BLaER1 treated with 17β-estradiol and CSF1 and Interleukin-3, amounts not matched to agents 10 nM and 100 nM (cell line): ENCODE measurements at regions not wholly inside any gene's neighbourhood (a gene's known extent, or its start where the extent isn't known, plus 50 kb on each side); places are given as distances from the start of the nearest gene placed in this dataset.
A peak's percentile ranks its signal among the peaks of the same experiment; 100 is the strongest.

ENCODE experiments used
- H3K27ac ChIP-seq, 11 experiments: shearing (Covaris generic); formaldehyde crosslinking; 2 replicates each; pipeline ENCODE4 v1.8.1; 2022
- H3K27me3 ChIP-seq, 11 experiments: shearing (Covaris generic); formaldehyde crosslinking; 2 replicates each; pipeline ENCODE4 v1.8.1; 2022
- H3K36me3 ChIP-seq, 11 experiments: shearing (Covaris generic); formaldehyde crosslinking; 2 replicates each; pipeline ENCODE4 v1.8.1; 2022
- H3K4me1 ChIP-seq, 10 experiments: shearing (Covaris generic); formaldehyde crosslinking; 2 replicates each; pipeline ENCODE4 v1.8.1; 2022
- H3K4me2 ChIP-seq, 11 experiments: shearing (Covaris generic); formaldehyde crosslinking; 2 replicates each; pipeline ENCODE4 v1.8.1; 2022
- H3K4me3 ChIP-seq, 10 experiments: shearing (Covaris generic); formaldehyde crosslinking; 2 replicates each; pipeline ENCODE4 v1.8.1; 2022
- H3K9ac ChIP-seq, 11 experiments: shearing (Covaris generic); formaldehyde crosslinking; 2 replicates each; pipeline ENCODE4 v1.8.1; 2022
- H3K9me3 ChIP-seq, 11 experiments: shearing (Covaris generic); formaldehyde crosslinking; replicated peaks in 1 of 11; 2 replicates each; pipeline ENCODE4 v1.8.1; 2022
- H4K20me1 ChIP-seq, 11 experiments: shearing (Covaris generic); formaldehyde crosslinking; 2 replicates each; pipeline ENCODE4 v1.8.1; 2022
- Cebpa-rat ChIP-seq, 11 experiments: shearing (Covaris generic); IDR thresholded peaks; 2 replicates each; pipeline ENCODE4 v1.8.1; 2022

GRCh38 chr18:76232779-76233178 is 262.3 kb downstream of the ZNF516 start:
- Histone ChIP-seq H3K9ac (no peak overlapping the region), H3K27me3 (no peaks in the 10 kb centered on the region), H3K9me3 (peaks cover 3 to 12% (median 9%) of the 10 kb centered on the region in 11 experiments; a peak in 17 of 22 replicates), H3K36me3 (no peaks in the 10 kb centered on the region), H3K4me3 (no peak overlapping the region), H3K27ac (no peak overlapping the region), H4K20me1 (no peaks in the 10 kb centered on the region), H3K4me2 (no peak overlapping the region), H3K4me1 (no peaks in the 10 kb centered on the region)
- TF ChIP-seq Cebpa-rat (IDR thresholded peaks at IDR 0.05): no peak

GRCh38 chr18:76232010-76232409 is 263.0 kb downstream of the ZNF516 start:
- no peak for TF ChIP-seq Cebpa-rat (IDR thresholded peaks at IDR 0.05)
- H3K4me2 ChIP-seq: no peak overlapping the region
- peaks cover 0 to 5% (median 2%) of the 10 kb centered on the region in 11 experiments; a peak in 5 of 22 replicates for H3K9me3 ChIP-seq
- H3K4me3 ChIP-seq: no peak overlapping the region
- H3K27ac ChIP-seq: no peak overlapping the region
- H4K20me1 ChIP-seq: no peaks in the 10 kb centered on the region
- H3K36me3 ChIP-seq: no peaks in the 10 kb centered on the region
- no peaks in the 10 kb centered on the region for H3K4me1 ChIP-seq
- H3K27me3 ChIP-seq: no peaks in the 10 kb centered on the region
- H3K9ac ChIP-seq: no peak overlapping the region

- Histone ChIP-seq H3K9me3 (no peaks in the 10 kb centered on the region), H4K20me1 (no peaks in the 10 kb centered on the region), H3K36me3 (no peaks in the 10 kb centered on the region), H3K9ac (no peak overlapping the region), H3K4me1 (no peaks in the 10 kb centered on the region), H3K4me2 (no peak overlapping the region), H3K27ac (no peak overlapping the region), H3K27me3 (no peaks in the 10 kb centered on the region), H3K4me3 (no peak overlapping the region)
- TF ChIP-seq Cebpa-rat (IDR thresholded peaks at IDR 0.05): no peak
Observed at GRCh38 chr18:76231402-76231801, 263.6 kb downstream of the ZNF516 start.

GRCh38 chr18:76230791-76231190 is 264.3 kb downstream of the ZNF516 start:
- no peaks in the 10 kb centered on the region for H3K36me3 ChIP-seq
- TF ChIP-seq Cebpa-rat (IDR thresholded peaks at IDR 0.05): no peak
- no peaks in the 10 kb centered on the region for H3K27me3 ChIP-seq
- H3K4me1 ChIP-seq: no peaks in the 10 kb centered on the region
- no peak overlapping the region for H3K4me3 ChIP-seq
- no peak overlapping the region for H3K27ac ChIP-seq
- no peak overlapping the region for H3K4me2 ChIP-seq
- H4K20me1 ChIP-seq: no peaks in the 10 kb centered on the region
- H3K9me3 ChIP-seq: no peaks in the 10 kb centered on the region
- H3K9ac ChIP-seq: no peak overlapping the region

DNA sequence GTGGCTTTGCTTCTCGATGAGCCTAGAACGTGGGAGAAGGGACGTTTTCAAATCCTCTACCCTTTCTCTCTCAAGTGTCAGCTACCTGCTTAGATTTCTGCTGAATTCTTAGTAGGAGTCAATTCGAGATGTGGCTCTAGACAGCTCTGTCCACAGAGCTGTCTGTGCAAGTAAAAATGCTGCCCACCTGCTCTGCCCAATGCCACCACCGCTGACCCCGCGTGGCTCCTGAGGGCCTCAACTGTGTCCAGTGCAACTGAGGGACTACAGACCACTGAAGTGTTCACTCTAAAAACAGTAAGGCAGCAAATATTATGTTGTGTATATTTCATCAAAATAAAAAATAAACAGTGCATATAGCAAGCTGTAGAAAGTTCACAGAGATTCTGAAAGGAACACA is 266.3 kb downstream of the ZNF516 start:
- Histone ChIP-seq H3K9me3 (no peaks in the 10 kb centered on the region), H3K4me2 (no peak overlapping the region), H3K27ac (no peak overlapping the region), H3K4me1 (no peaks in the 10 kb centered on the region), H3K36me3 (no peaks in the 10 kb centered on the region), H3K9ac (no peak overlapping the region), H3K4me3 (no peak overlapping the region), H4K20me1 (no peaks in the 10 kb centered on the region), H3K27me3 (no peaks in the 10 kb centered on the region)
- no peak for TF ChIP-seq Cebpa-rat (IDR thresholded peaks at IDR 0.05)

- no peak overlapping the region for H3K4me3 ChIP-seq
- H3K27ac ChIP-seq: no peak overlapping the region
- no peaks in the 10 kb centered on the region for H4K20me1 ChIP-seq
- H3K36me3 ChIP-seq: no peaks in the 10 kb centered on the region
- no peaks in the 10 kb centered on the region for H3K4me1 ChIP-seq
- no peak overlapping the region for H3K4me2 ChIP-seq
- no peaks in the 10 kb centered on the region for H3K27me3 ChIP-seq
- no peaks in the 10 kb centered on the region for H3K9me3 ChIP-seq
- no peak overlapping the region for H3K9ac ChIP-seq
- TF ChIP-seq Cebpa-rat (IDR thresholded peaks at IDR 0.05): no peak
Observed at GRCh38 chr18:76227759-76228158, 267.3 kb downstream of the ZNF516 start.

GRCh38 chr18:76223403-76223802 is 271.6 kb downstream of the ZNF516 start:
- no peaks in the 10 kb centered on the region for H3K4me1 ChIP-seq
- no peak overlapping the region for H3K27ac ChIP-seq
- no peak for TF ChIP-seq Cebpa-rat (IDR thresholded peaks at IDR 0.05)
- H3K4me2 ChIP-seq: no peak overlapping the region
- no peaks in the 10 kb centered on the region for H3K27me3 ChIP-seq
- no peaks in the 10 kb centered on the region for H4K20me1 ChIP-seq
- no peaks in the 10 kb centered on the region for H3K36me3 ChIP-seq
- no peaks in the 10 kb centered on the region for H3K9me3 ChIP-seq
- no peak overlapping the region for H3K4me3 ChIP-seq
- H3K9ac ChIP-seq: no peak overlapping the region

DNA sequence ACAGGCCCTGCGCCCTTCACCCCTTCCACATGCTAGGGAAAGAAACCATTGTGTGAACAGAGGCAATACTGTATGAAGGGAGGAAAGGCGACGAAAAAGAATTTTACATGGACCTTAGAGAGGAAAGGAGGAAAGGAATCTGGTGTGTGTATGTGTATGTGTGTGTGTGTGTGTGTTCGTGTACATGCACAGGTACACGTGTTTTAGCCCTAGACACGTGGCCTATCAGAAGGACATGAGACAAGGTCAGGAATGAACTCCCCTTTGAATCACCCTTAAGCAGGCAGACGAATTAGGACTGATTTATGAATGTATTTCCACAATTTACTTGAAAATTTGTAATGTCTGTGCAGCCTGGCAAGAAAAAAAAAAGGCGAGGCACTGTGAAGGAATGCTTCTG is 276.0 kb downstream of the ZNF516 start:
- no peak overlapping the region for H3K4me3 ChIP-seq
- no peak for TF ChIP-seq Cebpa-rat (IDR thresholded peaks at IDR 0.05)
- H4K20me1 ChIP-seq: no peaks in the 10 kb centered on the region
- H3K36me3 ChIP-seq: no peaks in the 10 kb centered on the region
- no peak overlapping the region for H3K4me2 ChIP-seq
- no peak overlapping the region for H3K9ac ChIP-seq
- 0 out of 22 replicates have a peak, but pooled peaks cover 0 to 4% (median 0%) of the 10 kb centered on the region in 11 experiments for H3K9me3 ChIP-seq
- H3K27me3 ChIP-seq: no peaks in the 10 kb centered on the region
- no peak overlapping the region for H3K27ac ChIP-seq
- peaks cover 0 to 2% (median under 1%) of the 10 kb centered on the region in 10 experiments; a peak in 8 of 20 replicates for H3K4me1 ChIP-seq

GRCh38 chr18:76216096-76216495 is 278.9 kb downstream of the ZNF516 start:
- Histone ChIP-seq H3K27ac (no peak overlapping the region), H4K20me1 (no peaks in the 10 kb centered on the region)

GRCh38 chr18:76213991-76214390 is 281.1 kb downstream of the ZNF516 start:
- 0 out of 22 replicates have a peak overlapping the region, but pooled peaks of 1 of the 11 experiments have one; percentile 12 for H3K9ac ChIP-seq
- no peak for TF ChIP-seq Cebpa-rat (IDR thresholded peaks at IDR 0.05)
- H3K9me3 ChIP-seq: 0 out of 22 replicates have a peak, but pooled peaks cover 0 to 4% (median 0%) of the 10 kb centered on the region in 11 experiments
- H3K4me1 ChIP-seq: peaks cover 4 to 26% (median 20%) of the 10 kb centered on the region in 10 experiments; a peak in 18 of 20 replicates
- peak overlapping the region in 3 of 11 experiments; percentile 10 to 40 (median 25); a peak in 5 of 22 replicates for H3K27ac ChIP-seq
- H3K27me3 ChIP-seq: no peaks in the 10 kb centered on the region
- H3K4me3 ChIP-seq: no peak overlapping the region
- H4K20me1 ChIP-seq: no peaks in the 10 kb centered on the region
- H3K36me3 ChIP-seq: no peaks in the 10 kb centered on the region
- peak overlapping the region in 8 of 11 experiments; percentile 12 to 70 (median 48); a peak in 14 of 22 replicates for H3K4me2 ChIP-seq

More at GRCh38 chr18:76216096-76216495, 278.9 kb downstream of the ZNF516 start:
- Histone ChIP-seq H3K9ac (no peak overlapping the region), H3K27me3 (no peaks in the 10 kb centered on the region), H3K4me1 (peaks cover 4 to 24% (median 18%) of the 10 kb centered on the region in 10 experiments; a peak in 18 of 20 replicates), H3K4me2 (no peak overlapping the region), H3K4me3 (no peak overlapping the region), H3K36me3 (no peaks in the 10 kb centered on the region), H3K9me3 (0 out of 22 replicates have a peak, but pooled peaks cover 0 to 4% (median 0%) of the 10 kb centered on the region in 11 experiments)
- TF ChIP-seq Cebpa-rat (IDR thresholded peaks at IDR 0.05): no peak
